WERI-Rb-1 (cell line): ENCODE measurements at regions not wholly inside any gene's neighbourhood (a gene's known extent, or its start where the extent isn't known, plus 50 kb on each side); places are given as distances from the start of the nearest gene placed in this dataset.

Experiments
- DNase-seq: peaks from one replicate; pipeline ENCODE4 v3.0.0-alpha.2; 2020
- H3K27ac ChIP-seq: fragments of 250-450 bp; sonication (Bioruptor Pico); 2 replicates; pipeline ENCODE4 v1.5.1; 2020; ENCODE audit warnings: mild to moderate bottlenecking, moderate library complexity
- H3K27me3 ChIP-seq: fragments of 250-450 bp; sonication (Bioruptor Pico); 2 replicates; pipeline ENCODE4 v1.5.1; 2021; ENCODE audit warnings: mild to moderate bottlenecking, low read depth, moderate library complexity; ENCODE audit not compliant: insufficient read depth, severe bottlenecking
- H3K36me3 ChIP-seq: fragments of 250-450 bp; sonication (Bioruptor Pico); 2 replicates; pipeline ENCODE4 v1.5.1; 2020; ENCODE audit warnings: mild to moderate bottlenecking, moderate library complexity
- H3K4me3 ChIP-seq: 2 replicates; pipeline ENCODE4 v1.5.1; 2011; ENCODE audit warnings: low read depth, mild to moderate bottlenecking, control low read depth, low read length
- H3K9me3 ChIP-seq: fragments of 250-450 bp; sonication (Bioruptor Pico); 2 replicates; pipeline ENCODE4 v1.5.1; 2021; ENCODE audit warnings: mild to moderate bottlenecking, moderate library complexity; ENCODE audit not compliant: severe bottlenecking
- CTCF ChIP-seq: IDR thresholded peaks from 2 replicates; pipeline ENCODE4 v1.5.1; 2011; ENCODE audit warnings: low read depth, mild to moderate bottlenecking, control low read depth, inconsistent platforms, low read length

GRCh38 chr16:80063713-80064069 is 463.2 kb upstream of the MAF start:
- TF ChIP-seq CTCF = no peak

GRCh38 chr16:80063031-80063712 is 462.6 kb upstream of the MAF start:
- no peak for TF ChIP-seq CTCF
- no peak overlapping the region for H3K4me3 ChIP-seq
- no peaks in the 10 kb centered on the region for H3K9me3 ChIP-seq
- no peak overlapping the region for H3K27ac ChIP-seq
- peaks cover 92% of the 10 kb centered on the region for H3K27me3 ChIP-seq
- DNase-seq = no peak
- no peaks in the 10 kb centered on the region for H3K36me3 ChIP-seq

More at GRCh38 chr16:80063713-80064069, 463.2 kb upstream of the MAF start:
- H3K27ac ChIP-seq = no peak overlapping the region
- H3K4me3 ChIP-seq = no peak overlapping the region
- no peak for DNase-seq
- peaks cover 89% of the 10 kb centered on the region for H3K27me3 ChIP-seq
- H3K9me3 ChIP-seq = no peaks in the 10 kb centered on the region
- no peaks in the 10 kb centered on the region for H3K36me3 ChIP-seq

GRCh38 chr16:80062361-80063030 is 462.0 kb upstream of the MAF start:
- TF ChIP-seq CTCF = no peak
- H3K4me3 ChIP-seq = no peak overlapping the region
- H3K36me3 ChIP-seq = no peaks in the 10 kb centered on the region
- peaks cover 92% of the 10 kb centered on the region for H3K27me3 ChIP-seq
- no peaks in the 10 kb centered on the region for H3K9me3 ChIP-seq
- H3K27ac ChIP-seq = no peak overlapping the region
- no peak for DNase-seq

- peaks cover 87% of the 10 kb centered on the region for H3K27me3 ChIP-seq
Observed at GRCh38 chr16:80060470-80060869, 459.9 kb upstream of the MAF start.

GRCh38 chr16:80059836-80060235 is 459.3 kb upstream of the MAF start:
- H3K27ac ChIP-seq = no peak overlapping the region
- no peak for TF ChIP-seq CTCF
- no peaks in the 10 kb centered on the region for H3K36me3 ChIP-seq
- no peak for DNase-seq
- no peaks in the 10 kb centered on the region for H3K9me3 ChIP-seq
- H3K4me3 ChIP-seq = no peak overlapping the region
- peaks cover 87% of the 10 kb centered on the region for H3K27me3 ChIP-seq

More at GRCh38 chr16:80060470-80060869, 459.9 kb upstream of the MAF start:
- no peaks in the 10 kb centered on the region for H3K36me3 ChIP-seq
- no peak for TF ChIP-seq CTCF
- H3K4me3 ChIP-seq = no peak overlapping the region
- DNase-seq = no peak
- no peak overlapping the region for H3K27ac ChIP-seq
- H3K9me3 ChIP-seq = no peaks in the 10 kb centered on the region
